Heart left ventricle (tissue), 16 donors: ENCODE measurements at regions not wholly inside any gene's neighbourhood (a gene's known extent, or its start where the extent isn't known, plus 50 kb on each side); places are given as distances from the start of the nearest gene placed in this dataset.
A peak's percentile ranks its signal among the peaks of the same experiment; 100 is the strongest.

Experiments used
- ATAC-seq, 4 donors: fragments of 200-7000 bp; cut with Tn5 transposase; one replicate each; pipeline ENCODE4 v1.9.1; 2020 to 2022; ENCODE audit warnings: moderate library complexity in 4 of 4, mild to moderate bottlenecking in 3 of 4, moderate number of reproducible peaks in 1 of 4
- DNase-seq, 5 donors: peaks; one replicate each; pipeline ENCODE4 v3.0.0-alpha.2; 2020
- H3K27ac ChIP-seq, 12 donors: fragments of 200-600 bp; sonication (generic) in 4 of 12; one replicate each; pipeline versions ENCODE4 v1.5.0 to v1.8.0; 2016 to 2022; ENCODE audit warnings: mild to moderate bottlenecking in 2 of 12
- H3K27me3 ChIP-seq, 9 donors: fragments of 200-600 bp; sonication (generic) in 2 of 9; one replicate each; pipeline versions ENCODE4 v1.5.1 to v1.8.0; 2016 to 2022; ENCODE audit warnings: mild to moderate bottlenecking in 3 of 9
- H3K36me3 ChIP-seq, 9 donors: fragments of 200-600 bp; sonication (generic) in 2 of 9; one replicate each; pipeline versions ENCODE4 v1.5.0 to v1.8.0; 2018 to 2022; ENCODE audit warnings: mild to moderate bottlenecking in 2 of 9
- H3K4me1 ChIP-seq, 12 donors: fragments of 200-600 bp; sonication (generic) in 4 of 12; one replicate each; pipeline versions ENCODE4 v1.5.0 to v1.8.0; 2016 to 2022; ENCODE audit warnings: mild to moderate bottlenecking in 3 of 12
- H3K4me3 ChIP-seq, 12 donors: fragments of 200-600 bp; sonication (generic) in 4 of 12; one replicate each; pipeline versions ENCODE4 v1.5.0 to v1.8.0; 2017 to 2022; ENCODE audit warnings: mild to moderate bottlenecking in 9 of 12, moderate library complexity in 4 of 12
- H3K9me3 ChIP-seq, 12 donors: fragments of 200-600 bp; sonication (generic) in 4 of 12; one replicate each; pipeline versions ENCODE4 v1.5.0 to v1.8.0; 2016 to 2022; ENCODE audit warnings: mild to moderate bottlenecking in 1 of 12
- CTCF ChIP-seq, 12 donors: fragments of 200-600 bp; sonication (generic) in 4 of 12; IDR thresholded peaks; one replicate each; pipeline versions ENCODE4 v1.5.0 to v1.8.0; 2018 to 2022; ENCODE audit warnings: antibody characterized with exemption in 12 of 12, mild to moderate bottlenecking in 5 of 12
- POLR2A ChIP-seq, 2 donors: fragments of 450-650 bp; IDR thresholded peaks; one replicate each; pipeline ENCODE4 v1.6.1; 2017; ENCODE audit warnings: antibody characterized with exemption in 2 of 2, mild to moderate bottlenecking in 2 of 2, moderate library complexity in 2 of 2
- WGBS, 4 donors: extraction: QIAGEN DNeasy Blood & Tissue Kit in 2 of 4; methylation state at CpG; one replicate each; pipeline versions ENCODE4 v1.1.5 to v1.1.7; 2013 to 2018; 5-methylcytosine and 5-hydroxymethylcytosine counted together
- intact Hi-C, 10 donors: fragments of 100-400 bp; cut with DNase I; formaldehyde crosslinking; loops; one replicate each; pipeline versions ENCODE4 v1.11.1 to v1.14.2; 2022
- donor health status: ischemic (EF 13 %, LVEDD 7.1; RV severe dilation, severe dysfunction).
- donor health status: healthy with polysubstance abuse.
- donor health status: DM: no; HTN: yes; CAD: no.
- donor health status: DM: no; HTN: no; CAD: no.
- donor health status: ischemic (EF 25% LVEDD 6.9; RV normal size, moderate dysfunction).
- donor health status: ischemic (EF 25% LVEDD 5.7; RV mildly dilated, moderate dysfunction).
- donor health status: healthy.
- donor health status: DM: yes; HTN: yes; CAD: no.
- donor health status: ischemic (EF 35%, LVEDD 5.7; RV mildly dilated, moderate dysfunction).
- donor health status: nonischemic (EF 11% LVEDD 7.7; RV severe dilation, severe dysfunction).
- donor health status: DM: yes; HTN: yes; CAD: no.
- donor health status: PGD.
- donor health status: ischemic (EF 29% LVEDD 5.4; RV normal size, mild dysfunction).
- donor health status: nonischemic (EF 23%, LVEDD 6.1; RV moderate dilation, normal function).

DNA sequence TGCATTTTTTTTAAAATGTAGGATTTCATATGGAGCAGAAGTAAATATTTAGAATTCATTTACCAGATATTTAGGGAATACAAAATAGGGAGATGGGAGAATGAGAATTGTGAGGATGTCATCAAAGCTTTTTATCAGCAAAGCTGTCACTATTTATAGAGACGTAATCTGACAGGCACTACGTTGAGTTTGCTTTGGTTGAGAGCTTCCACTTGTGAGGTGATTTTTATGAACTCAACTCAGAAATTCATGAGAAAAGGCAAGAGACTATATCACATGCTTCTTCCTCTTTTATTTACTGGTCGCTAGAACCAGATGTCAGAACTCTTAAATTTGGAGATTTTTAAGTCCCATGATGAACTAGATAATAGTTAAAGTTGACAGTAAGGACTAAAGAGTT lies 211.2 kb downstream of the GBA3 start:
- Histone ChIP-seq H3K27ac (no peak overlapping the region), H3K36me3 (no peaks in the 10 kb centered on the region), H3K9me3 (peaks cover 0 to 3% (median 0%) of the 10 kb centered on the region in 12 donors), H3K27me3 (no peaks in the 10 kb centered on the region), H3K4me1 (no peaks in the 10 kb centered on the region), H3K4me3 (no peak overlapping the region)
- ATAC-seq: no peak
- TF ChIP-seq POLR2A (IDR thresholded peaks at IDR 0.05) (no peak), CTCF (IDR thresholded peaks at IDR 0.05) (no peak)
- DNase-seq: no peak
- intact Hi-C loops: no loop called here
- WGBS, 4 donors: 17 to 30% (median 24%) methylated on average over 3 of the region's 3 CpGs

- H3K36me3 ChIP-seq: no peaks in the 10 kb centered on the region
- WGBS, 4 donors: 30 to 52% (median 46%) methylated on average over 1 of the region's 1 CpG
- H3K4me1 ChIP-seq: no peaks in the 10 kb centered on the region
- peaks cover 0 to 3% (median 0%) of the 10 kb centered on the region in 12 donors for H3K9me3 ChIP-seq
- H3K27me3 ChIP-seq: no peaks in the 10 kb centered on the region
- DNase-seq (no peak), ATAC-seq (no peak)
- TF ChIP-seq POLR2A (IDR thresholded peaks at IDR 0.05) (no peak), CTCF (IDR thresholded peaks at IDR 0.05) (no peak)
- no peak overlapping the region for H3K27ac ChIP-seq
- H3K4me3 ChIP-seq: no peak overlapping the region
- intact Hi-C loops: no loop called here
Measured at GRCh38 chr4:22901631-22902030, 208.9 kb downstream of the GBA3 start.

DNA sequence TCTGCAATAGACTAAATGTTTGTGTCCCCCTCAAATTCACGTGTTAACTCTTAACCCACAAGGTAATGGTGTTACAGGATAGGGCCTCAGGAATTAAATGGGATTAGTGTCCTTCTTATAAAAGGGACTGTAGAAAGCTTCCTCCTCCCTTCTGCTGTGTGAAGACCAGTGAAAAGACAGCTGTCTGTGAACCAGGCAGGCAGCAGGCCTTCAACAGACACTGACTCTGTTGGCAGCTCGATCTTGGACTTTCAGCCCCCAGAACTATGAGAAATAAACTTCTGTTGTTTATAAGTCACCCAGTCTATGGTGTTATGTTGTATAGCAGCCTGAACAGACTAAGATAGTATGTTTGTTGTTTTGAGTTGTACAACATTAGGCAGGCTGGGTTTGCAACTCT lies 208.1 kb downstream of the GBA3 start:
- no peak for ATAC-seq
- intact Hi-C loops: no loop called here
- H3K4me3 ChIP-seq: no peak overlapping the region
- WGBS, 4 donors: 48 to 74% (median 68%) methylated on average over 2 of the region's 2 CpGs
- no peaks in the 10 kb centered on the region for H3K27me3 ChIP-seq
- peaks cover 0 to 3% (median 0%) of the 10 kb centered on the region in 12 donors for H3K9me3 ChIP-seq
- no peak overlapping the region for H3K27ac ChIP-seq
- no peak for DNase-seq
- H3K36me3 ChIP-seq: no peaks in the 10 kb centered on the region
- no peaks in the 10 kb centered on the region for H3K4me1 ChIP-seq
- TF ChIP-seq POLR2A (IDR thresholded peaks at IDR 0.05): no peak
- no peak for TF ChIP-seq CTCF (IDR thresholded peaks at IDR 0.05)

- no peaks in the 10 kb centered on the region for H3K27me3 ChIP-seq
- H3K36me3 ChIP-seq: no peaks in the 10 kb centered on the region
- no peak overlapping the region for H3K4me3 ChIP-seq
- TF ChIP-seq POLR2A (IDR thresholded peaks at IDR 0.05) (no peak), CTCF (IDR thresholded peaks at IDR 0.05) (peak; percentile 58 to 76 (median 65))
- DNase-seq: no peak
- 48 to 54% (median 53%) methylated on average over 6 of the region's 6 CpGs for WGBS, 4 donors
- H3K9me3 ChIP-seq: no peaks in the 10 kb centered on the region
- no peak overlapping the region for H3K27ac ChIP-seq
- no peaks in the 10 kb centered on the region for H3K4me1 ChIP-seq
- intact Hi-C loops: no loop called here
- ATAC-seq: no peak
Measured at GRCh38 chr4:22897520-22898108, 204.9 kb downstream of the GBA3 start.
